ENCODE measurements at regions not wholly inside any gene's neighbourhood (a gene's known extent, or its start where the extent isn't known, plus 50 kb on each side); places are given as distances from the start of the nearest gene placed in this dataset.

DNA sequence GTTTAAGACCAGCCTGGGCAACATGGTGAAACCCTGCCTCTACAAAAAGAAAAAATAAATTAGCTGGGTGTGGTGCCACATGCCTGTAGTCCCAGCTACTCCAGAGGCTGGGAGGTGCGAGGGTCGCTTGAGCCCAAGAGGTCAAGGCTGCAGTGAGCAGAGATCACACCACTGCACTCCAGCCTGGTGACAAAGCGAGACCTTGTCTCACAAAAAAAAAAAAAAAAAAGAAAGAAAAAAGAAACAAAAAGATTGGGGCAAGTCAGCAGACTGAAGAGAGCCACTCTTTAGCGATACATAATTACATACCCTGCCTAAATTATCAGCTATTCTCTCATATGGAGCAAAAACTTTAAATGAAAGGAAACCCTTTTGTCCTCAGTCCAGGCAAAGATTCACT is 53.6 kb upstream of the MAP3K13 start (continued):
- TF ChIP-seq, protein P1, sequence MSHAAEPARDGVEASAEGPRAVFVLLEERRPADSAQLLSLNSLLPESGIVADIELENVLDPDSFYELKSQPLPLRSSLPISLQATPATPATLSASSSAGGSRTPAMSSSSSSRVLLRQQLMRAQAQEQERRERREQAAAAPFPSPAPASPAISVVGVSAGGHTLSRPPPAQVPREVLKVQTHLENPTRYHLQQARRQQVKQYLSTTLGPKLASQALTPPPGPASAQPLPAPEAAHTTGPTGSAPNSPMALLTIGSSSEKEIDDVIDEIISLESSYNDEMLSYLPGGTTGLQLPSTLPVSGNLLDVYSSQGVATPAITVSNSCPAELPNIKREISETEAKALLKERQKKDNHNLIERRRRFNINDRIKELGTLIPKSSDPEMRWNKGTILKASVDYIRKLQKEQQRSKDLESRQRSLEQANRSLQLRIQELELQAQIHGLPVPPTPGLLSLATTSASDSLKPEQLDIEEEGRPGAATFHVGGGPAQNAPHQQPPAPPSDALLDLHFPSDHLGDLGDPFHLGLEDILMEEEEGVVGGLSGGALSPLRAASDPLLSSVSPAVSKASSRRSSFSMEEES (CRISPR knock-in tag; IDR thresholded peaks at IDR 0.05), result no peak
- TF ChIP-seq ZNF564 (CRISPR knock-in tag; IDR thresholded peaks at IDR 0.05), result no peak
- no peak for TF ChIP-seq ZNF782 (CRISPR knock-in tag; IDR thresholded peaks at IDR 0.05; ENCODE audit: borderline replicate concordance)
- TF ChIP-seq, protein P2, sequence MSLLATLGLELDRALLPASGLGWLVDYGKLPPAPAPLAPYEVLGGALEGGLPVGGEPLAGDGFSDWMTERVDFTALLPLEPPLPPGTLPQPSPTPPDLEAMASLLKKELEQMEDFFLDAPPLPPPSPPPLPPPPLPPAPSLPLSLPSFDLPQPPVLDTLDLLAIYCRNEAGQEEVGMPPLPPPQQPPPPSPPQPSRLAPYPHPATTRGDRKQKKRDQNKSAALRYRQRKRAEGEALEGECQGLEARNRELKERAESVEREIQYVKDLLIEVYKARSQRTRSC (CRISPR knock-in tag; IDR thresholded peaks at IDR 0.05; ENCODE audit: low read depth), result no peak
- TF ChIP-seq GATAD2A (CRISPR knock-in tag; IDR thresholded peaks at IDR 0.05), result peak; percentile 41
- 0 out of 2 replicates have a peak, but pooled peaks have one; percentile 31 for TF ChIP-seq RNF2 (conservative IDR thresholded peaks at IDR 0.05; ENCODE audit: low read depth)
- TF ChIP-seq, protein P3, sequence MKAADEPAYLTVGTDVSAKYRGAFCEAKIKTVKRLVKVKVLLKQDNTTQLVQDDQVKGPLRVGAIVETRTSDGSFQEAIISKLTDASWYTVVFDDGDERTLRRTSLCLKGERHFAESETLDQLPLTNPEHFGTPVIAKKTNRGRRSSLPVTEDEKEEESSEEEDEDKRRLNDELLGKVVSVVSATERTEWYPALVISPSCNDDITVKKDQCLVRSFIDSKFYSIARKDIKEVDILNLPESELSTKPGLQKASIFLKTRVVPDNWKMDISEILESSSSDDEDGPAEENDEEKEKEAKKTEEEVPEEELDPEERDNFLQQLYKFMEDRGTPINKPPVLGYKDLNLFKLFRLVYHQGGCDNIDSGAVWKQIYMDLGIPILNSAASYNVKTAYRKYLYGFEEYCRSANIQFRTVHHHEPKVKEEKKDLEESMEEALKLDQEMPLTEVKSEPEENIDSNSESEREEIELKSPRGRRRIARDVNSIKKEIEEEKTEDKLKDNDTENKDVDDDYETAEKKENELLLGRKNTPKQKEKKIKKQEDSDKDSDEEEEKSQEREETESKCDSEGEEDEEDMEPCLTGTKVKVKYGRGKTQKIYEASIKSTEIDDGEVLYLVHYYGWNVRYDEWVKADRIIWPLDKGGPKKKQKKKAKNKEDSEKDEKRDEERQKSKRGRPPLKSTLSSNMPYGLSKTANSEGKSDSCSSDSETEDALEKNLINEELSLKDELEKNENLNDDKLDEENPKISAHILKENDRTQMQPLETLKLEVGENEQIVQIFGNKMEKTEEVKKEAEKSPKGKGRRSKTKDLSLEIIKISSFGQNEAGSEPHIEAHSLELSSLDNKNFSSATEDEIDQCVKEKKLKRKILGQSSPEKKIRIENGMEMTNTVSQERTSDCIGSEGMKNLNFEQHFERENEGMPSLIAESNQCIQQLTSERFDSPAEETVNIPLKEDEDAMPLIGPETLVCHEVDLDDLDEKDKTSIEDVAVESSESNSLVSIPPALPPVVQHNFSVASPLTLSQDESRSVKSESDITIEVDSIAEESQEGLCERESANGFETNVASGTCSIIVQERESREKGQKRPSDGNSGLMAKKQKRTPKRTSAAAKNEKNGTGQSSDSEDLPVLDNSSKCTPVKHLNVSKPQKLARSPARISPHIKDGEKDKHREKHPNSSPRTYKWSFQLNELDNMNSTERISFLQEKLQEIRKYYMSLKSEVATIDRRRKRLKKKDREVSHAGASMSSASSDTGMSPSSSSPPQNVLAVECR (CRISPR knock-in tag; IDR thresholded peaks at IDR 0.05; ENCODE audit: borderline replicate concordance), result no peak
- TF ChIP-seq PTBP1 (IDR thresholded peaks at IDR 0.05; ENCODE audit: low read depth, low read length, poor library complexity, severe bottlenecking), result no peak
- TF ChIP-seq, protein P4, sequence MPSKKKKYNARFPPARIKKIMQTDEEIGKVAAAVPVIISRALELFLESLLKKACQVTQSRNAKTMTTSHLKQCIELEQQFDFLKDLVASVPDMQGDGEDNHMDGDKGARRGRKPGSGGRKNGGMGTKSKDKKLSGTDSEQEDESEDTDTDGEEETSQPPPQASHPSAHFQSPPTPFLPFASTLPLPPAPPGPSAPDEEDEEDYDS (CRISPR knock-in tag; IDR thresholded peaks at IDR 0.05), result no peak
- TF ChIP-seq, protein P5, sequence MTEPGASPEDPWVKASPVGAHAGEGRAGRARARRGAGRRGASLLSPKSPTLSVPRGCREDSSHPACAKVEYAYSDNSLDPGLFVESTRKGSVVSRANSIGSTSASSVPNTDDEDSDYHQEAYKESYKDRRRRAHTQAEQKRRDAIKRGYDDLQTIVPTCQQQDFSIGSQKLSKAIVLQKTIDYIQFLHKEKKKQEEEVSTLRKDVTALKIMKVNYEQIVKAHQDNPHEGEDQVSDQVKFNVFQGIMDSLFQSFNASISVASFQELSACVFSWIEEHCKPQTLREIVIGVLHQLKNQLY (CRISPR knock-in tag; IDR thresholded peaks at IDR 0.05), result no peak
- no peak for TF ChIP-seq PHF5A (CRISPR knock-in tag; IDR thresholded peaks at IDR 0.05; ENCODE audit: low read depth, unreplicated experiment)
- no peak for TF ChIP-seq ZNF207 (IDR thresholded peaks at IDR 0.05; ENCODE audit: borderline replicate concordance)
- TF ChIP-seq, protein P6, sequence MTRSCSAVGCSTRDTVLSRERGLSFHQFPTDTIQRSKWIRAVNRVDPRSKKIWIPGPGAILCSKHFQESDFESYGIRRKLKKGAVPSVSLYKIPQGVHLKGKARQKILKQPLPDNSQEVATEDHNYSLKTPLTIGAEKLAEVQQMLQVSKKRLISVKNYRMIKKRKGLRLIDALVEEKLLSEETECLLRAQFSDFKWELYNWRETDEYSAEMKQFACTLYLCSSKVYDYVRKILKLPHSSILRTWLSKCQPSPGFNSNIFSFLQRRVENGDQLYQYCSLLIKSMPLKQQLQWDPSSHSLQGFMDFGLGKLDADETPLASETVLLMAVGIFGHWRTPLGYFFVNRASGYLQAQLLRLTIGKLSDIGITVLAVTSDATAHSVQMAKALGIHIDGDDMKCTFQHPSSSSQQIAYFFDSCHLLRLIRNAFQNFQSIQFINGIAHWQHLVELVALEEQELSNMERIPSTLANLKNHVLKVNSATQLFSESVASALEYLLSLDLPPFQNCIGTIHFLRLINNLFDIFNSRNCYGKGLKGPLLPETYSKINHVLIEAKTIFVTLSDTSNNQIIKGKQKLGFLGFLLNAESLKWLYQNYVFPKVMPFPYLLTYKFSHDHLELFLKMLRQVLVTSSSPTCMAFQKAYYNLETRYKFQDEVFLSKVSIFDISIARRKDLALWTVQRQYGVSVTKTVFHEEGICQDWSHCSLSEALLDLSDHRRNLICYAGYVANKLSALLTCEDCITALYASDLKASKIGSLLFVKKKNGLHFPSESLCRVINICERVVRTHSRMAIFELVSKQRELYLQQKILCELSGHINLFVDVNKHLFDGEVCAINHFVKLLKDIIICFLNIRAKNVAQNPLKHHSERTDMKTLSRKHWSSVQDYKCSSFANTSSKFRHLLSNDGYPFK (CRISPR knock-in tag; IDR thresholded peaks at IDR 0.05; ENCODE audit: borderline replicate concordance), result no peak
- no peak for TF ChIP-seq NFE2L2 (IDR thresholded peaks at IDR 0.05; ENCODE audit: low read length)
- TF ChIP-seq, protein P7, sequence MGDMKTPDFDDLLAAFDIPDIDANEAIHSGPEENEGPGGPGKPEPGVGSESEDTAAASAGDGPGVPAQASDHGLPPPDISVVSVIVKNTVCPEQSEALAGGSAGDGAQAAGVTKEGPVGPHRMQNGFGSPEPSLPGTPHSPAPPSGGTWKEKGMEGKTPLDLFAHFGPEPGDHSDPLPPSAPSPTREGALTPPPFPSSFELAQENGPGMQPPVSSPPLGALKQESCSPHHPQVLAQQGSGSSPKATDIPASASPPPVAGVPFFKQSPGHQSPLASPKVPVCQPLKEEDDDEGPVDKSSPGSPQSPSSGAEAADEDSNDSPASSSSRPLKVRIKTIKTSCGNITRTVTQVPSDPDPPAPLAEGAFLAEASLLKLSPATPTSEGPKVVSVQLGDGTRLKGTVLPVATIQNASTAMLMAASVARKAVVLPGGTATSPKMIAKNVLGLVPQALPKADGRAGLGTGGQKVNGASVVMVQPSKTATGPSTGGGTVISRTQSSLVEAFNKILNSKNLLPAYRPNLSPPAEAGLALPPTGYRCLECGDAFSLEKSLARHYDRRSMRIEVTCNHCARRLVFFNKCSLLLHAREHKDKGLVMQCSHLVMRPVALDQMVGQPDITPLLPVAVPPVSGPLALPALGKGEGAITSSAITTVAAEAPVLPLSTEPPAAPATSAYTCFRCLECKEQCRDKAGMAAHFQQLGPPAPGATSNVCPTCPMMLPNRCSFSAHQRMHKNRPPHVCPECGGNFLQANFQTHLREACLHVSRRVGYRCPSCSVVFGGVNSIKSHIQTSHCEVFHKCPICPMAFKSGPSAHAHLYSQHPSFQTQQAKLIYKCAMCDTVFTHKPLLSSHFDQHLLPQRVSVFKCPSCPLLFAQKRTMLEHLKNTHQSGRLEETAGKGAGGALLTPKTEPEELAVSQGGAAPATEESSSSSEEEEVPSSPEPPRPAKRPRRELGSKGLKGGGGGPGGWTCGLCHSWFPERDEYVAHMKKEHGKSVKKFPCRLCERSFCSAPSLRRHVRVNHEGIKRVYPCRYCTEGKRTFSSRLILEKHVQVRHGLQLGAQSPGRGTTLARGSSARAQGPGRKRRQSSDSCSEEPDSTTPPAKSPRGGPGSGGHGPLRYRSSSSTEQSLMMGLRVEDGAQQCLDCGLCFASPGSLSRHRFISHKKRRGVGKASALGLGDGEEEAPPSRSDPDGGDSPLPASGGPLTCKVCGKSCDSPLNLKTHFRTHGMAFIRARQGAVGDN (CRISPR knock-in tag; IDR thresholded peaks at IDR 0.05), result peak; percentile 66
- no peak for TF ChIP-seq CBX1 (IDR thresholded peaks at IDR 0.05; ENCODE audit: low read depth)

Data from HepG2 (cell line).